GM18951 (cell line): ENCODE measurements at regions not wholly inside any gene's neighbourhood (a gene's known extent, or its start where the extent isn't known, plus 50 kb on each side); places are given as distances from the start of the nearest gene placed in this dataset.
"Not testable (repeated sequence)": the region's sequence is repeated elsewhere in the genome, so short reads cannot be mapped to it uniquely, and the experiment has no call there.

Experiments used
- POLR2A ChIP-seq: IDR thresholded peaks from 4 replicates; pipeline ENCODE4 v1.6.1; 2011; ENCODE audit warnings: mild to moderate bottlenecking; ENCODE audit not compliant: insufficient read length, insufficient read depth; ENCODE audit errors: extremely low read depth
- in situ Hi-C: fragments of 300-500 bp; cut with MboI; formaldehyde crosslinking; loops from one replicate; pipeline ENCODE4 v1.12.0; 2022; ENCODE audit warnings: low sequenced_read_pairs, mixed read lengths, inconsistent platforms; ENCODE audit not compliant: unreplicated experiment

DNA sequence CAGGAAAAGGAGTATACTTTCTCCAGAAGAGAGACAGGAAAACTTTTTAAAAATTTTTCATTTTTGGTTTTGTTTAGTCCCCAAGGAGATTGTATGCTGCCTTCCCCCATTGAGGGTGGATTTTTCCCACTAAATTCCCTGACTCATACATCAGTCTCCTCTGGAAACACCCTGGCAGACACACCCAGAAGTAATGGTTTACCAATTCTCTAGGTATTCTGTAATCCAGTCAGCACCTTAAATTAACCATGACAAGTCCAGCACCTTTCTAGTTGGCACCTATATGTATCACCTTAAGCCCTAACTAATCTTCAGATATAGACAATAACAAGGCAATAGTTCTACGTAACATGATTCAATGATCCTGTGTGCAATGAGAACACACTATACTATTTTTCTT is 165.9 kb upstream of the NPAP1 start:
- in situ Hi-C loops: not testable (repeated sequence)

DNA sequence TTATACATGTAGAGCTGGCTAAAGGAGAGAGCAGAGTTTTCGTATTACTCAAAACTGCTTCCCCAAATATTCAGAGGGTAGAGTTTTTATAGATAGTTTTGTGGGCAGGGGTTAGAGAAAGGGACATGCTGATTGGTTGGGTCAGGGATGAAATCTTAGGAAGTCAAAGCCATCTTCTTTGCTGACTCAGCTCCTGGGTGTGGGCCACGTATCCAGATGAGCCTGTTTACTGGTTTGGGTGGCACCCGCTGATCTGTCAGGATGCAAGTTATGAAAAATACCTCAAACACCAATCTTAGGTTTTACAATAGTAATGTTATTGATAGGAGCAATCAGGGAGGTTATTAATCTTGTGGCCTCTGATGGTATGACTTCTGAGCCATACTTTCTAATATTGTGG is 164.0 kb upstream of the NPAP1 start:
- in situ Hi-C loops: not testable (repeated sequence)

DNA sequence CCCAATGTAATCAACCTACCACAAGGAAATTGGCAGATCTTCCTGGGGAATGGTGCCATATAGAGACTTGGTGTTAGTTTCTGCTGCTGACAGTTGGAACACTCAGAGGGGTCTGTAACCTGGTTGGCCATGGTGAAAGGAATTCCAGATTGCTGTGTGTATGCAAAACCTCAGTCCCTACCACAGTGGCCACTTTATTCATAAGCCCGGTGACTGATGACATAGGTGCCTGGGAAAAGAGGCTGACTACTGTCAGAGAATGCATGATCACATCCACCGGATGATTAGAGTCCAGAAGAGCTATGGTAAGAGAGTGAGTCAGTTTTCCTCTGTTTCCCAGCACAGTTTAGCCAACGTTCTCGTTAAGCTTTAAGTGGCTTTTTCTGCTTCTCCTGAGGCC is 156.8 kb upstream of the NPAP1 start:
- in situ Hi-C loops: not testable (repeated sequence)

DNA sequence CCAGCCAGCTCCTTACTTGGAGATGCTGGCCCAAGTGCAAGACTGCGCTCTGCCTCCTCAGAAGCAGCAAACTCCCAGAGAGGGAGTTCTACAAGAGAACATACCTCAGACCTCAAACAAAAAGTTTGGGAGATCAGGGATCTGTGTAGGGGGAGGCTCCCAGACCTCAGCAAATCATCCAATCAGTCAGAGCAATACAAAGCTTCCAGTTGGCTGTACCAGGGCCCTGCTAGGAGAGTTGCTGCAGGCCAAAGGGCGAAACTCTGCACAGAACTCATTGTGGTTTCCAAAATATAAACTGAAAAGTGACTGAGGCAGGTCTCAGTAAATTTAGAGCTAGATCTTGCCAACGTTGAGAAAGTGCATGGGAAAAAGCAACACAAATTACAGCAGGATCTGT is 144.3 kb upstream of the NPAP1 start:
- in situ Hi-C loops: loop anchor here (10.0 kb wide), 1 partner anchor 206 kb away; no protein-coding TSS in a partner anchor

DNA sequence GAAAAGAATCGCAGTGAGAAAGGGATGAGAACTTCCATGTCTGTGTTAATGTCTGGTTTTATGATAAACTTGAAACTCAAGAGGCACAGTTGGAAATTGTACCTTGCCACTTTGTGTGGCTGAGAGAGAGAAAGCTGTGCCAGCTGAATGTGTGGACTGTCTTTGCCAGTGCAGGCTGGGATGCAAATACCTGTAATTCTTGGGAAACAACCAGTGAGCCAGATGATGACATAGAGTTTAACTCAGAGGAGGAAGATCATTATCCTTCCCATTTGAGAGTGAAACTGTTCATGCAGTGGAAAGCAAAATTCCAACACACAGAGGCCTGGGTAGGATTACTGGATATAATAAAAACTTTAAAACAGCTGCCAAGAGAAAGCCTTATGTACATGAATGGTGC is 141.5 kb upstream of the NPAP1 start:
- in situ Hi-C loops: loop anchor here (10.0 kb wide), 1 partner anchor 209 kb away; no protein-coding TSS in a partner anchor

DNA sequence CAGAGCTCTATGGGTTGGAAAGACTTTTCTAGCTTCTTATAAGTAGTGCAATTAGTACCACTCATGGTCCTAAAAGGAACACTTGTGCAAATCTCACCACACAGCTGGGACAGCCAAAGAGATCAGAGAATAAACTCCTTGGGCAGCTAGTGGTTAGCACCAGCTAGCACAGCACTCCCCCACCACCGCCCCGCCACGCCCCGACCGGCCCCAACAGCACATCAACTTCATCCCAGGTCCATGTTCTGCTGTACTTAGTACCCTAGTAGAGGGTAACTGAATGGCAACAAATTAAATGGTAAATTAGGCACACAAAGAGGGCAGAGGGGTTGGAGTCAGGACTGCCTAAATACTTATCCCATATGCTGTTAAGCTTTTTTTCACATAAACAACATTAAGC is 118.3 kb upstream of the NPAP1 start:
- in situ Hi-C loops: not testable (repeated sequence)

DNA sequence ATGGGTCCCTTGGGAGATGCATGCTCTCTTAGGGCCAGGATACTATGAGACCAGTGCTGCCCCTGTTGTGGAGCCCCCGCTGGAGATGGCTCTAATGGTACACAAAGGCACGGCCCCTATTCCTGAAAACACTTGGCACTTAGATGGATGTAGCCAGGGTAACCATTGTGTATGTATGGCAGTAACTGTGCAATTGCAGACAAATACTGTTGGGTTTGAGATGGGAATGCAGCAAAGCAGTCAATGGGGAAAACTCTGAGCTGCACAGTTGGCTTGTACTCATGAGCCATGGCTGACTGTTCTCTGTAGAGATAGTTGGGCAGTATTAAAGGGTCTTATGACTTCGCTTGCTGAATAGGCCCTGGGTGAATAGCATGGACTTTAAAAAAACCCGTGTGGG is 67.9 kb upstream of the NPAP1 start:
- TF ChIP-seq POLR2A: no peak
- in situ Hi-C loops: no loop called here

DNA sequence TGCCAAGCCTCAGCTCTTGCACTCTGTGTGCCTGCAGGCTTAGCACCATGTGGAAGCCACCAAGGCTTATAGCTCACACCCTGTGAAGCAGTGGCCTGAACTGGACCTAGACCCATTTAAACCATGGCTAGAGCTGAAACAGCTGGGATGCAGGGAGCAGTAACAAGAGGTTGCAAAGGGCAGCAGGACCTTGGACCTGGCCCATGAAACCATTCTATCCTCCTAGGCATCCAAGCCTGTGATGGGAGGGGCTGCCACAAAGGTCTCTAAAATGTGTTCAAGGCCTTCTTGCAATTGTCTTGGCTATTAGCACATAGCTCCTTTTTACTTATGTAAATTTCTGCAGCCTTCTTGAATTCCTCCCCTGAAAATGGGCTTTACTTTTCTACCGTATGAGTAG is 57.9 kb upstream of the NPAP1 start:
- in situ Hi-C loops: no loop called here
- TF ChIP-seq POLR2A: no peak

DNA sequence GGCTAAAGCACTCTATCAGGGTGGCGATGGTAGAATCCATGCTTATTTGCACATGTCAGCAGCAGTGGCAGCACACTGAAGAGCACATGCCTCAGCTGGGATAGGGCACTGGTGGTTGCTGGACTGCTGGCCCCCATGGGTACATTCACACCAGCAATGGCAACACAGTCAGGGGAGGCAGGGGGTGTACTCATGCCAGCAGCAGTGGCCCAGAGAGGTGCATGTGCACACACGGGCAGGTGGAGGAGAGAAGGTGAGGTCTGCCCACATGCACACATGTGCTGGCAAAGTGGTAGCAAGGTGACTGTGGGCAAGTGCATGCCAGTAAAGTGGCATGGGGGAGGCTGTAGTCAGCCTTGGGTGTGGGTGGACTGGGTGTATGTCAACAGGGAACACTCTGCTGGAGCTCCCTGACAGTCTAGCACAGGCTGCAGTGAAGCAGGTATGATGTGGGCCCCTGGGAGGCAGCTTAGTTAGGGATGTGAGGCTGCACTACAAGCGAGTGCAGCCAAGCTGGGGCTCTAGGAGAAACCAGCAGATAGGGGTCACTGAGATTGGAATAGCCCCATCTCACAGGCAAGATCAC is 53.9 kb upstream of the NPAP1 start:
- no peak for TF ChIP-seq POLR2A
- in situ Hi-C loops: no loop called here
